ENCODE measurements at regions not wholly inside any gene's neighbourhood (a gene's known extent, or its start where the extent isn't known, plus 50 kb on each side); places are given as distances from the start of the nearest gene placed in this dataset.
A peak's percentile ranks its signal among the peaks of the same experiment; 100 is the strongest.

GRCh38 chr21:15283138-15283537 lies 218.3 kb upstream of the NRIP1 start:
- Histone ChIP-seq H3K4me2 (ENCODE audit: insufficient read depth, low read length, poor library complexity, severe bottlenecking) (no peak overlapping the region), H2AFZ (ENCODE audit: low read length) (no peak overlapping the region), H2BK120ac (ENCODE audit: low read depth, low read length) (no peak overlapping the region), H3K27me3 (ENCODE audit: control insufficient read depth in 3 of 3, insufficient read depth in 3 of 3, low read depth in 1 of 3, low read length in 3 of 3) (no peaks in the 10 kb centered on the region), H2BK15ac (ENCODE audit: low read length) (no peak overlapping the region), H4K91ac (ENCODE audit: low read depth, low read length, poor library complexity) (no peak overlapping the region), H3K79me1 (ENCODE audit: low read depth, low read length) (no peaks in the 10 kb centered on the region), H3K18ac (ENCODE audit: low read length) (no peak overlapping the region), H4K8ac (ENCODE audit: low read depth, low read length) (no peak overlapping the region), H3K36me3 (replicated peaks in 1 of 2; ENCODE audit: control insufficient read depth in 2 of 2, insufficient read depth in 2 of 2, low read length in 2 of 2) (no peaks in the 10 kb centered on the region), H3K4ac (ENCODE audit: low read length) (no peak overlapping the region), H3K4me1 (ENCODE audit: control insufficient read depth in 2 of 2, insufficient read depth in 1 of 2, low read depth in 1 of 2, low read length in 2 of 2) (no peaks in the 10 kb centered on the region), H2AK5ac (ENCODE audit: low read depth, low read length) (no peak overlapping the region), H2BK5ac (ENCODE audit: low read length) (no peak overlapping the region), H3K27ac (replicated peaks; ENCODE audit: low read length) (no peak overlapping the region), H3K9me3 (replicated peaks in 1 of 2; ENCODE audit: control insufficient read depth in 2 of 2, insufficient read depth in 1 of 2, low read depth in 1 of 2, low read length in 2 of 2) (peaks cover 0 to 5% of the 10 kb centered on the region in 2 donors), H3K4me3 (ENCODE audit: low read length in 2 of 2) (no peak overlapping the region), H2BK12ac (ENCODE audit: low read length) (no peak overlapping the region), H3K14ac (ENCODE audit: low read length) (no peak overlapping the region), H3K9ac (ENCODE audit: low read depth, low read length, poor library complexity) (no peak overlapping the region), H3K23ac (ENCODE audit: low read depth, low read length, poor library complexity) (no peak overlapping the region)
- no peak for DNase-seq (ENCODE audit: low spot score)

- H3K18ac ChIP-seq (ENCODE audit: low read length) = no peak overlapping the region
- no peak overlapping the region for H3K27ac ChIP-seq (replicated peaks; ENCODE audit: low read length)
- no peak overlapping the region for H4K91ac ChIP-seq (ENCODE audit: low read depth, low read length, poor library complexity)
- H3K9me3 ChIP-seq (replicated peaks in 1 of 2; ENCODE audit: control insufficient read depth in 2 of 2, insufficient read depth in 1 of 2, low read depth in 1 of 2, low read length in 2 of 2) = peaks cover 0 to 5% of the 10 kb centered on the region in 2 donors
- no peak overlapping the region for H2BK120ac ChIP-seq (ENCODE audit: low read depth, low read length)
- no peak overlapping the region for H3K4ac ChIP-seq (ENCODE audit: low read length)
- no CpG with 5 or more reads among the region's 2 CpGs for WGBS, 2 donors (ENCODE audit: extremely low coverage in 2 of 2, insufficient read length in 2 of 2, insufficient replicate concordance in 1 of 2)
- H2BK12ac ChIP-seq (ENCODE audit: low read length) = no peak overlapping the region
- no peak overlapping the region for H3K4me2 ChIP-seq (ENCODE audit: insufficient read depth, low read length, poor library complexity, severe bottlenecking)
- no peak overlapping the region for H4K8ac ChIP-seq (ENCODE audit: low read depth, low read length)
- H3K9ac ChIP-seq (ENCODE audit: low read depth, low read length, poor library complexity) = no peak overlapping the region
- no peak overlapping the region for H2AFZ ChIP-seq (ENCODE audit: low read length)
- no peak overlapping the region for H3K23ac ChIP-seq (ENCODE audit: low read depth, low read length, poor library complexity)
- H3K14ac ChIP-seq (ENCODE audit: low read length) = no peak overlapping the region
- H3K4me1 ChIP-seq (ENCODE audit: control insufficient read depth in 2 of 2, insufficient read depth in 1 of 2, low read depth in 1 of 2, low read length in 2 of 2) = no peaks in the 10 kb centered on the region
- H2BK5ac ChIP-seq (ENCODE audit: low read length) = no peak overlapping the region
- no peaks in the 10 kb centered on the region for H3K27me3 ChIP-seq (ENCODE audit: control insufficient read depth in 3 of 3, insufficient read depth in 3 of 3, low read depth in 1 of 3, low read length in 3 of 3)
- no peaks in the 10 kb centered on the region for H3K79me1 ChIP-seq (ENCODE audit: low read depth, low read length)
- no peak for DNase-seq (ENCODE audit: low spot score)
- no peak overlapping the region for H2AK5ac ChIP-seq (ENCODE audit: low read depth, low read length)
- H3K4me3 ChIP-seq (ENCODE audit: low read length in 2 of 2) = no peak overlapping the region
- no peak overlapping the region for H2BK15ac ChIP-seq (ENCODE audit: low read length)
- H3K36me3 ChIP-seq (replicated peaks in 1 of 2; ENCODE audit: control insufficient read depth in 2 of 2, insufficient read depth in 2 of 2, low read length in 2 of 2) = no peaks in the 10 kb centered on the region
Measured at GRCh38 chr21:15283789-15284188, 219.0 kb upstream of the NRIP1 start.

- Histone ChIP-seq H2BK5ac (ENCODE audit: low read length) (no peak overlapping the region), H3K36me3 (replicated peaks in 1 of 2; ENCODE audit: control insufficient read depth in 2 of 2, insufficient read depth in 2 of 2, low read length in 2 of 2) (no peaks in the 10 kb centered on the region), H2AFZ (ENCODE audit: low read length) (no peak overlapping the region), H3K27ac (replicated peaks; ENCODE audit: low read length) (no peak overlapping the region), H3K4me2 (ENCODE audit: insufficient read depth, low read length, poor library complexity, severe bottlenecking) (no peak overlapping the region), H3K4ac (ENCODE audit: low read length) (no peak overlapping the region), H3K9me3 (replicated peaks in 1 of 2; ENCODE audit: control insufficient read depth in 2 of 2, insufficient read depth in 1 of 2, low read depth in 1 of 2, low read length in 2 of 2) (peaks cover 0 to 5% of the 10 kb centered on the region in 2 donors), H4K91ac (ENCODE audit: low read depth, low read length, poor library complexity) (no peak overlapping the region), H2BK15ac (ENCODE audit: low read length) (no peak overlapping the region), H3K9ac (ENCODE audit: low read depth, low read length, poor library complexity) (no peak overlapping the region), H3K23ac (ENCODE audit: low read depth, low read length, poor library complexity) (no peak overlapping the region), H3K4me1 (ENCODE audit: control insufficient read depth in 2 of 2, insufficient read depth in 1 of 2, low read depth in 1 of 2, low read length in 2 of 2) (peaks cover 0 to 5% of the 10 kb centered on the region in 2 donors), H4K8ac (ENCODE audit: low read depth, low read length) (no peak overlapping the region), H3K14ac (ENCODE audit: low read length) (no peak overlapping the region), H3K79me1 (ENCODE audit: low read depth, low read length) (peaks cover 2% of the 10 kb centered on the region), H2BK12ac (ENCODE audit: low read length) (no peak overlapping the region), H2AK5ac (ENCODE audit: low read depth, low read length) (no peak overlapping the region), H2BK120ac (ENCODE audit: low read depth, low read length) (no peak overlapping the region), H3K27me3 (ENCODE audit: control insufficient read depth in 3 of 3, insufficient read depth in 3 of 3, low read depth in 1 of 3, low read length in 3 of 3) (no peaks in the 10 kb centered on the region), H3K4me3 (ENCODE audit: low read length in 2 of 2) (no peak overlapping the region), H3K18ac (ENCODE audit: low read length) (no peak overlapping the region)
- WGBS, 2 donors (ENCODE audit: extremely low coverage in 2 of 2, insufficient read length in 2 of 2, insufficient replicate concordance in 1 of 2) = no CpG with 5 or more reads among the region's 4 CpGs
- DNase-seq (ENCODE audit: low spot score) = no peak
Measured at GRCh38 chr21:15285556-15285955, 220.8 kb upstream of the NRIP1 start.

- Histone ChIP-seq H3K4ac (ENCODE audit: low read length) (no peak overlapping the region), H2BK15ac (ENCODE audit: low read length) (peak overlapping the region; percentile 83), H2AK5ac (ENCODE audit: low read depth, low read length) (peak overlapping the region; percentile 20)
Measured at GRCh38 chr21:15289246-15289645, 224.4 kb upstream of the NRIP1 start.

More at GRCh38 chr21:15289246-15289645, 224.4 kb upstream of the NRIP1 start:
- Histone ChIP-seq H3K18ac (ENCODE audit: low read length) (peak overlapping the region; percentile 90), H3K9me3 (replicated peaks in 1 of 2; ENCODE audit: control insufficient read depth in 2 of 2, insufficient read depth in 1 of 2, low read depth in 1 of 2, low read length in 2 of 2) (no peaks in the 10 kb centered on the region), H3K4me2 (ENCODE audit: insufficient read depth, low read length, poor library complexity, severe bottlenecking) (no peak overlapping the region), H3K79me1 (ENCODE audit: low read depth, low read length) (peaks cover 2% of the 10 kb centered on the region), H3K4me1 (ENCODE audit: control insufficient read depth in 2 of 2, insufficient read depth in 1 of 2, low read depth in 1 of 2, low read length in 2 of 2) (peaks cover 6 to 10% of the 10 kb centered on the region in 2 donors), H2AFZ (ENCODE audit: low read length) (no peak overlapping the region), H3K27ac (replicated peaks; ENCODE audit: low read length) (no peak overlapping the region), H4K8ac (ENCODE audit: low read depth, low read length) (no peak overlapping the region), H2BK120ac (ENCODE audit: low read depth, low read length) (no peak overlapping the region), H3K14ac (ENCODE audit: low read length) (no peak overlapping the region), H2BK12ac (ENCODE audit: low read length) (peak overlapping the region; percentile 77), H3K23ac (ENCODE audit: low read depth, low read length, poor library complexity) (peak overlapping the region; percentile 80), H4K91ac (ENCODE audit: low read depth, low read length, poor library complexity) (peak overlapping the region; percentile 68), H2BK5ac (ENCODE audit: low read length) (no peak overlapping the region), H3K27me3 (ENCODE audit: control insufficient read depth in 3 of 3, insufficient read depth in 3 of 3, low read depth in 1 of 3, low read length in 3 of 3) (no peaks in the 10 kb centered on the region), H3K4me3 (ENCODE audit: low read length in 2 of 2) (no peak overlapping the region), H3K9ac (ENCODE audit: low read depth, low read length, poor library complexity) (no peak overlapping the region), H3K36me3 (replicated peaks in 1 of 2; ENCODE audit: control insufficient read depth in 2 of 2, insufficient read depth in 2 of 2, low read length in 2 of 2) (no peaks in the 10 kb centered on the region)
- no peak for DNase-seq (ENCODE audit: low spot score)
- no CpG with 5 or more reads among the region's 13 CpGs for WGBS, 2 donors (ENCODE audit: extremely low coverage in 2 of 2, insufficient read length in 2 of 2, insufficient replicate concordance in 1 of 2)
